Germinal center (tissue), 1 donor: ENCODE measurements at regions not wholly inside any gene's neighbourhood (a gene's known extent, or its start where the extent isn't known, plus 50 kb on each side); places are given as distances from the start of the nearest gene placed in this dataset.
"Not testable (repeated sequence)": the region's sequence is repeated elsewhere in the genome, so short reads cannot be mapped to it uniquely, and the experiment has no call there.

Experiments used
- DNase-seq: peaks from one replicate; pipeline ENCODE4 v3.0.0; 2012; ENCODE audit warnings: mixed read lengths, low spot score

DNA sequence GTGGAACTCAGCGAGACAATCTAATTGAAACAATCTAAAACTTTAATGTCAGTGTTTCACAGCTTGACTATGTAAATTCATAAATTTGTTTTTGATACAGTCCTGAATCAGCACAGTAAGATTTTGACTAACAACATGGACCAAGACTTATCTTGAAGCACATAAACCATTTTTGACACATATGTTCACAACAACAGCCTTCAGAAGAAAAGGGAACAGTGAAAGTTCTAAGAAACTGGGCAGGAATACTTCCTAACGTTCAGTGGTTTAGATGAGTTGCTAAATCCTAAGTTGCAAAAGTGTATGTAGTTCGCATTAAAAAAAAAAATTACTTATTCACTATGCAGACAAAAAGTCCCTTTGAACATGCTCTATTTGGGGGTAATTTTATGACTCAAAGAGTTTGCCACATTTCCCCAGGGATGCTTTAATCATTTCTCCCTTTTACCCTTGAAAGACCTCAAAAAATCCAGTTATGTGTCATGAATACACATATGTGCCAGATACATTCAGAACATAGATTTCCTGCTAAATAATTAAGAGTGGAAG is 120.2 kb downstream of the MRPL39 start:
- no peak for DNase-seq

DNA sequence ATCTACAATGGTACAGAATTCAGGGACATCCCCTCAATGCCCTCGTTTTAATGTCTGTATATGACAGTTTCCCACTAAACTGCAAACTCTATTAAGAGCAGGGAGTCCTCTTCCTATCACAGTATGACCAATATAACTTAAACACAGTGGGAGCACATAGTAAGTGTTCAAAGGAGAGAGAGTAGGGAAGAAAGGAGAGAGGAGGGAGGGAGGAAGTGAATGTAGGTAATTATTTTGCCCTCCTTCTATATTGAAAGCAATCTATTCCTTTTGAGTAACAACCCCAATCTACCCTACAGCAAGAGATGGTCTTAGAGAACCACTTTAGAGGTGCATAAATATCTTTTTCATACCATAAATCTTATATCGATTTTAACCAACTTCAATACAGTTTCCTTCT is 121.4 kb downstream of the MRPL39 start:
- DNase-seq: no peak

DNA sequence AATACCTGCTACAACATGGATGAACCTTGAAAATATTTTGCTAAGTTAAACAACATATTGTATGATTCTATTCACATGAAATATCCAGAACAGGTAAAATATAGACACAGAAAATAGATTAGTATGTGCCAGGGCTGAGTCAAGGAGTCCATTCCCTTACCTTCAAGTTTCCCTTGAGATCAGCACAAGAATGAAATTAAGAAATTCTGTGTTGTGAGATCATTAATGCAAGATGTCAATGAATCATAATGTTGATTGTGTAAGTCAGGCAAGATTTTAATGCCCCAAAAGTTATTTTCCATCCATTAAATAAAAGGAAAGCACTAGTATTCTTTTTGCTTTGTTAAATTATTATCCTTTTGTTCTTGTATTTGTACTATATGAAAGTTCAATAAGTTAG is 139.4 kb downstream of the MRPL39 start:
- DNase-seq: no peak

DNA sequence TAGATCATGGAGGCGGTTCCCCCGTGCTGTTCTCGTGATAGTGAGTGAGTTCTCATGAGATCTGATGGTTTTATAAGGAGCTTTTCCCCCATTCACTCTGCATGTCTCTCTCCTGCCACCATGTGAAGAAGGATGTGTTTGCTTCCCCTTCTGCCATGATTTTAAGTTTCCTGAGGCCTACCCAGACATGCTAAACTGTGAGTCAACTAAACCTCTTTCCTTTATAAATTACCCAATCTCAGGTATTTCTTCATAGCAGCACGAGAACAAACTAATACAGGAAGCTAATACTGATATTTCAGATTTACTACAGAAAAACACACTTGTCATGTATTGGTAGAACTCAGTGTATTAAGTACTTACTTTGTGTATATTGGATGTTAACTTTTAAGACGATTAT is 140.2 kb downstream of the MRPL39 start:
- not testable (repeated sequence) for DNase-seq

DNA sequence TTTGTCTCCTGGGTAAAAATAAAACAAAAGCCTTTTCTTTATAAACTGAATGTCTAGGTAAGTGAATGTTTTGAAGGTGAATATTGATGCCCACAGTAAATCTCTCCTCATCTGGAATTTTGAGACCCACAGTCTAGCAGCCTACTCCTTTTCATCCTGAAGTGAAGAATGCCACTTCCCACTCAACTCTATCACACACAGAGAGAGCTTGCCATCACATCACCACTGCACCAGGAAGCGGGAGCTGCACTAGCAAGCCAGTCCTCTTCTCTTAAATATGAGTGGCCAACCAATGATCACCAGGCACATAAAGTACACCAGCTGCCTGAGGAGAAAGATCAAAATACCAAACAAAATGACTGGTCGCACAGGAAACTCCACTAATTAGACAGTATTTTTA is 140.8 kb downstream of the MRPL39 start:
- DNase-seq: no peak

DNA sequence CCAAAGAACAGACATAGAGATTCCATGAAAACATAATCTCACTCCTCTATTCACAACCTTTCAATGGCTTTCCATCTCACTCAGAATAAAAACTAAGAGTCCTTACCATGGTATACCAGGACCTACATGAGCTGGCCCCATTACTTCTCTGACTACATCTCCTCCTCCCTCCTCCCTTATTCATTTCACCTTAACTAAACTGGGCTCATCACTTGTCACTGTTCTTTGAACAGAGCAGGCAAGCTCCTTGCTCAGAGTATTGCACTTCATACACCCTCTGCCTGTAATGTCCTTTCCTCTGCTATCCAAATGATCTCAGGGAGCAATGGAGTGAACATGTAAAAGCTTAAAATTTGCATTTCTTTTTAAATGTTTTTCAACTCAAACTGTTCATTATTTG is 142.0 kb downstream of the MRPL39 start:
- DNase-seq: no peak

DNA sequence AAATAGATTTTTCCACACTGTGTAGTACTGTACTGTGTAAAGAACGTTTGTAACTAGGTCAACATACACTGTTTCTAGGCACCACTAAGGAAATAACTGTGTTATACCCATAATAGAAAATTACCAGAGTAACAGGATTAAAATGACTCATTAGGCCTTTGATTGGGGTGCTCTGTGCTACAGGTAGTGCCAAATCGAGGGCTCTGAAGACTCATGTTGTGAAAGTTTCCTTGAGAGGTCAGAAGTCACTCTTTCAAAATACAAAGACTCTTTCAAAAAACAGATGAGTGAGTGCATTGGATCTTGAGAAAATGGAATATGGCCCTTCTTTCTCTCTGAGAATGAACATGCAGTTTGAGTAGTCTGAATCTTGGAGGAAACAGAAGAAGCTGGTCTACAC is 143.0 kb downstream of the MRPL39 start:
- no peak for DNase-seq

DNA sequence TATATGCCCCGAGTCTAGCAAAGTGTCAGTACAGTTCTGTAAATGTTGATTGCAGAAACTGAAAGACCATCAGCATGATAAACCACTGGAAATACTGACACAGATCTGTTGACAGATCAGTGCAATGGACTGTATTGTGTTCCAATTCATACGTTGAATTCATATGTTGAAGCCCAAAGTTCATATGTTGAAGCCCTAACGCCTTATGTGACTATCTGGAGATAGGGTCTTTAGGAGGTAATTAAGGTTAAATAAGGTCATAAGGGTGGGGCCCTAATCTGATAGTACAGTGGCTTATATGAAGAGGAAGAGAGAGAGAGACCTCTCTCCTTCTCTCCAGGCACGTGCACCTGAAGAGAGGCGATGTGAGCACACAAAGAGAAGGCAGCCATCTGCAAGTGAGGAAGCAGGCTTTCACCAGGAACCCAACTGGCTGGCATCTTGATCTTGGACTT is 144.7 kb downstream of the MRPL39 start:
- no peak for DNase-seq

DNA sequence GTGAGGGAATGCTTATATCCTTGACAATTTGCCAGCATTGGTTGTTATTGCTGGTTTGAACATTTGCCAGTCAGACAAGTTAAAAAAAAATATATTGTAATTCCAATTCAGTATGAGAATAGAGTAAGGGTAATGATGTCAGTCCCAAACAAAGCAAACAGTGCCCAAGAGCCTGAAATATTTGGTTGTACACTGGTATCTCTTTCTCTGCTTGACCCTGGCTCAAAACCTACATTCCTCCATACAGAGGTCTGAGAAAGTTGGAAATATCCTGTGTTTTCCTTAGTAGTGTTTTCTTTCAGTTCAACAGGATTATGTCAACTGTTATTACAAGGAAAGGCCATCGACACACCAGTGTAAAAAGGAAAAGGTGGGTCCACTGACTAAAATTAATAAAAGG is 145.6 kb downstream of the MRPL39 start:
- DNase-seq: no peak

DNA sequence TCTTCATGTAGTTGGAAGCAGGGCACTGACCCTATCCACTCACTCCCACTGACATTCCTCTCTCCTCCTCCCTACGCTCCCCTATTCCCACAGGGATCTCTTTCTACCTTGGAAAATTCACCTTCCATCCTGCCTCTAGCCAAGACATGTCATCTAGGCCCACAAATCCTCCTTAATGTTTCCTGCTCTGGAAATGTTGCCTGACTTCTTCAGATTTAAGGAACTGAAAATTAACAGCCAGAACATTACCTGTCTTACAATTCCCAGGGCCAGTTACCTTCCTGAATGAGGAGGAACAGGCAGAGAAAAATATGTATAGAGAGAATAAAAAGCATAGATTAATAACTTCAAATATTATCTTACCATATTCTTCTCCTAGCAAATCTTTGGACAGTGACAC is 147.3 kb downstream of the MRPL39 start:
- DNase-seq: no peak

DNA sequence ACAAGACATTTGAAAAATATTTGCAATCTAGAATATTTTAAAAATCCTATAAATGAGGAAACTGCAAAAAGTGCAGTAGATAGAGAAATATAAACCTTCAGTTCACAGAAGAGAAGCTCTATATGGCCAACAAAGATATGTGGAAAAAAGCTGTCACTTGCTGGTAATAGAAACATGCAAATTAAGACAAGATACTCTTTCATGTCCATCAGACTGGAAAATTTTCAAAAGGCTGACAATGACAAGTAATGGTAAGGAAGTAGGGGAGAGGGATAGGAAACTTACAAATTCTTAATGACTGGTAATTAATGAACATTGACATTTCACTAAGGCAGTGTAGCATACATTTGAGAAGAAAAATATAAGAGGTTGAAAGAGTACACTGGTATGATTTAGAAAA is 147.9 kb downstream of the MRPL39 start:
- DNase-seq: no peak

DNA sequence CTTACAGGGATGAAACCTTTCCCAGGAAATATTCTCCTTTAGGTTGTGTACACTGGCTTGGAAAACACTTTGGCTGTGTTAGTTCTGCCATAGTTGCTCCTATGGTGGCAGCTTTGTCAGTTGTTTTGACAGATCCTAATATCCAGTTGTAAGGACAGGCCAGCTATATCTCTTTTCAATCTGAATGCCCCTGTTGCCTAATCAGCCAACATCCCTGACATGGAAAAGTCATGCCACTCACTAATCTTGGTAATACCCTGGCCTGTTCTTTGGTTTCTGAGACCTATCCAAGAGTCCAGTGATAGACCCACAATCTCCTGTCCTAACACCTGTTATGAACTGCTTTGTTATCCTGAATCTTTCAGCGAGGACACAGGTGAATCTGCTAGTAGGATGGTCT is 148.8 kb downstream of the MRPL39 start:
- no peak for DNase-seq

DNA sequence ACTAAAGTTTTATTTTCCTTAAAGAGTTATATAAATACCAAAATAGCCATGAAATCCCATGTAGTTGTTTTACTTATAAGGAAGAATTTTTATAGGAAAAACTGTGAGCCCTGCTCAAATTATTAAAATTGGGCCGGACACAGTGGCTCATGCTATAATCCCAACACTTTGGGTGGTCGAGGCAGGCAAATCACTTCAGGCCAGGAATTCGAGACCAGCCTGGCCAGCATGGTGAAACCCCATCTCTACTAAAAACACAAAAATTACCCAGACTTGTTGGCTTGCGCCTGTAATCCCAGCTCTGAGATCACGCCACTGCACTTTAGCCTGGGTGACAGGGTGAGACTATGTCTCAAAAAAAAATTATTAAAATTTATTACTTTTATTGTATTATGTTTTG is 149.3 kb downstream of the MRPL39 start:
- DNase-seq: no peak

DNA sequence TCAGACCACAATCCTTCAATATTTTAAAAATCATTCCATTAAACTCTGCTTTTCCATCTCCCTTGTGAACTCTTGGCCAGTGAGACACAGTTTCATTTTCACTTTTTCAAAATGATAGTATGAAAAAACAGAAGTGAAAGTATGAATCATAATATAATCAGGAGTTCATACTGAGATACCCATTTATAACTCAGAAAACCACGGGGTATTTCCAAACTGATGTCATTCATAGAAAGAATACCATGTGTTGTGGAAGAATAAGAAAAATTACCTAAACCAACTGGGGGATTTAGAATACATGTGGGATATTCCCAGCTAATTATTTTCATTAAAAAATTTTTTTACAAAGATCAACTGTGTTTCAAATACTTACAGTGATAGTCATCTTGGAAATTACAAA is 149.9 kb downstream of the MRPL39 start:
- peak; percentile 71 for DNase-seq

DNA sequence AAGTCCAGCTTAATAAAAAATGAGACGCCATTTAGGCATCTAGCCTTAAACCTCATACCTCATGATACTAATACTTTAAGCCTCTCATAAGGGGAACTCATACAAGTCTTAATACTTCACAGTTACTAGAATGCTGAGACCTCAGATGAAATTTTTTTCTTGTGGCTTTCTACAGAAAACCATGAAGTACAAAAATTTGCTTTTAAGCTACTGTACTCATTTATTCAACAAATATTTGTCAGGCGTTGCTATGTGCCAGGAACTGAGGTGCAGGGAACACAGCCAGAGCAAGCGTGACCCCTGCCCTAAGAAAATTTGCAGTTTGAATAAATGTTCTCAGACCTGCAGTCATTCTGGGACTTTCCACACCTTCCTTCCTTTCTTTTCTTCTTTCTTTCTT is 150.6 kb downstream of the MRPL39 start:
- no peak for DNase-seq

DNA sequence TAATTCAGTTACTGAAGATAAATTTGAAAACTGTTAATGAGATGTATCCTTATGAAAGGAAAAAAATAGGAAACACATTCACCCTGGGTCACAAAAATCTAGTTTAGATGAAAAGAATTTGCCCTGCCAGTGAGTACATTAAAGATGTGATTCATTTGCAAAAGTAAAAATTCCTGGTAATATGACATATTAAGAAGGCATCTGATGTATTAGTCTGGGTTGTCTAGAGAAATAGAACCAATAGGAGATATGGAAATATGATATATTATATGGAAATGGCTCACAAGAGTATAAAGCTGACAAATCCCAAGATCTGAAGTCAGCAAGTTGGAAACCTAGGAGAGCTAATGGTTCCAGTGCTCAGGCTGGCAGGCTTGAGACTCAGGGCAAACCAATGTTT is 153.8 kb downstream of the MRPL39 start:
- DNase-seq: no peak

DNA sequence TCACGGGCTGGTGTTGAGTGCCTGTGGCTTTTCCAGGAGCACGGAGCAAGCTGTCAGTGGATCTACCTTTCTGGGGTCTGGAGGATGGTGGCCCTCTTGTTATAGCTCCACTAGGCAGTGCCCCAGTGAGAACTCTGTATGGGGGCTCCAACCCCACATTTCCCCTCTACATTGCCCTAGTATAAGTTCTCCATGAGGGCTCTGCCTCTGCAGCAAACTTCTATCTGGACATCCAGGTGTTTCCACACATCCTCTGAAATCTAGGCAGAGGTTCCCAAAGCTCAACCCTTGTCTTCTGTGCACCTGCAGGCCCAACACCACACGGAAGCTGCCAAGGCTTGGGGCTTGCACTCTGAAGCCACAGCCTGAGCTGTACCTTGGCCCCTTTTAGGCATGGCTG is 157.3 kb downstream of the MRPL39 start:
- no peak for DNase-seq

DNA sequence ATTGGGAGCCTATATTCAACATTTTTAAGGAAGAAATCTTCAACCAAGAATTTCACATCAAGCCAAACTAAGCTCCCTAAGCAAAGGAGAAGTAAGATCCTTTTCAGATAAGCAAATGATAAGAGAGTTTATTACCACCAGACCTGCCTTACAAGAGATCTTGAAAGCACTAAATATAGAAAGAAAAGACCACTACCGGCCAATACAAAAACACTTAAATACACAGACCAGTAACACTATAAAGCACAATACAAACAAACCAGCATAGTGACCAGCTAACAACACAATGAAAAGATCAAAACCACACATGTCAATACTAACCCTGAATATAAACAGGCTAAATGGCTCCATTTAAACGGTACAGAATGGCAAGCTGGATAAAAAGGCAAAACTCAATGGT is 165.4 kb downstream of the MRPL39 start:
- DNase-seq: no peak

DNA sequence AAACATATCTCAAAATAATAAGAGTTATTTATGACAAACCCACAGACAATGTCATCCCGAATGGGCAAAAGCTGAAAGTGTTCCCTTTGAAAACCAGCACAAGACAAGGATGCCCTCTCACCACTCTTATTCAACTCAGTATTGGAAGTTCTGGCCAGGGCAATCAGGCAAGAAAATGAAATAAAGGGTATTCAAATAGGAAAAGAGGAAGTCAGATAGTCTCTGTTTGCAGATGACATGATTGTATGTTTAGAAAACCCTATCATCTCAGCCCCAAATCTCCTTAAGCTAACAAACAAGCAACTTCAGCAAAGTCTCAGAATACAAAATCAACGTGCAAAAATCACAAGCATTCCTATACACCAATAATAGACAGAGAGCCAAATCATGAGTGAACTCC is 169.8 kb downstream of the MRPL39 start:
- not testable (repeated sequence) for DNase-seq

DNA sequence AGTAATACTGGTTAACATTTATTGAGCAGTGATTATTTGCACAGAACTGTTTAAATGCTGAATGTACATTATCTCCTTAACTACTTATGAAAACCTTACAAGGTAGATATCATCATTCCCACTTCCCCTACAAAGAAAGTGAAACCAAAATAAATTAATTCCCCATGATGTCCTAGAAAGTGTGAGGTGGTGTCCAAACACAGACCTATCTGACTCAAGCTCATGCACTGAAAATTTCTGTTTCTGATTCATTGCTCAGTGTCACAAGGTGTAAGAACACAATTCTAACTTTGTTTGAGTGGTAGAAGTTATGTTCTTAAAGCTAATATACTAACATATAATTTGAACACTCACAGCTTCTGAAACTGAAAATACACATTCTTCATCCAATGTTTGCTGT is 178.7 kb downstream of the MRPL39 start:
- DNase-seq: no peak

DNA sequence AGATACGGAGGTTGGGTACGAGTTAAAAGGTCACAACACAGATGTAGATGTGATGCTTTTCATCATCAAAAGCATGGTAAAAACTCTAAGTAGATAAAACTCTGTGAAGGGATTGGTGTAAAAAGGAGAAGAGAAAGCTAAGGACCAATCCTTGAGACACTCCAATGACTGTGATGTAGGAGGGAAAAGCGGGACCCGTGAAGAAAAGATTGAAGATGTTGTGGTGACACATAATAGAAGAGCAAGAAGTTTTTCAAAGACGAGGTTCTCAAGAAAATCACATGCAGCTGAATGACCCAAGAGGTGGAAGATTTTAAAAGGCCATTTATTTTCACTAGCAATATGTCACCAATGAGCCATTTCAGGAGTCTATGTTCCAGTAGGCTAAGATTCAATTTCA is 179.5 kb downstream of the MRPL39 start:
- no peak for DNase-seq

DNA sequence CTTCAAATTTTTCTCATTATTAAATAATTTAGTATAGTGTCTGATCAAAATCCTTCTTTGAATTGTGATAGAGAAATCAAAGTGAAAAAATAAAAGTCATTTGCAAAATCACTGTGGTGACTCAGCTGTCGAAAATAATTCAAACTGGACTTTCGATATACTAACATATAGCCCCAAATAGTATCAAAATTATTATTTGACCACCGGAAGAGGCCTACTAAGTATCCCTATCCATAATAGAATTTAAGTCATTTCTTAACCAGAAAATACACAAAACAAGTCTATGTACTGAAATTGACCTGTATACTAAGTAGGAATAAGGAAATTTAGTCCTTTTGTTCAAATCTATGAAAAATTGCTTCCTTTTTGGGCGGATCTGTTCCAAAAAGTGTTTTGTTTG is 180.7 kb downstream of the MRPL39 start:
- DNase-seq: no peak

DNA sequence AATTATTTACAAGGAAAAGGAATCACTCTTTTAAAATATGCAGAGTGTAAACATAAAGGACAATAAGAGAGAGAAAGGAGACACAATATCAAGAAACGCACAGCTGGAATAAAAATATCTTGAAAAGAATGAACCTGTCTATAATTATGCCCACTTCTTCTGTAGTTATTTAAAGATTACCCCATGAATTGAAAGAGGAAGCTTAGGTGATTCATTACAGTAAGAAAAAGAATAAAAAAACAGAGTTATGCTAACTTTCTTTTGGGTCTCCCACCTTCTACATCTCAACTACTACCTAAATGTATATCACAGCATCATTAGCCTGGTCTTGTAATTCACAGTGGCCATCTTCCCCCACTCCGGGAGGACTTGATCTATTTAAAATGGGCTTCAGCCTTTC is 182.1 kb downstream of the MRPL39 start:
- DNase-seq: no peak

DNA sequence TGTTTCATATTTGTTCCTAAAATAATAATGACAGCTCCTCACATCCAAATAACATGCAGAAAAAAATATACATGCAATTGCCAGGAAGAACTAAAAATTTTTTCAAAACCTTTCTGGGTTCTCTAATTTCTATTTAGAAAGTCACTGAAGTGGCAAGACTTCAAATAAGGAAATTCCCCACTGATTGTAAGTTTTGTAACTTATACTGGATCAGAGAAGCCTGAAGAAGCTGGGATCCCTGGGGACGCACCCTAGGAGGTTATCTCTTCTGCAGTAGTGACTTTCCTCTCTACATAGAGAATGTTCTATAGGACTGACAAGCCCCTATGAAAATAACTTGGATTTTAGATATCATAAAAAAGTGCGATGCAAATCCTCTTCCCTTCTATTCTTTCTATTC is 182.6 kb downstream of the MRPL39 start:
- no peak for DNase-seq

DNA sequence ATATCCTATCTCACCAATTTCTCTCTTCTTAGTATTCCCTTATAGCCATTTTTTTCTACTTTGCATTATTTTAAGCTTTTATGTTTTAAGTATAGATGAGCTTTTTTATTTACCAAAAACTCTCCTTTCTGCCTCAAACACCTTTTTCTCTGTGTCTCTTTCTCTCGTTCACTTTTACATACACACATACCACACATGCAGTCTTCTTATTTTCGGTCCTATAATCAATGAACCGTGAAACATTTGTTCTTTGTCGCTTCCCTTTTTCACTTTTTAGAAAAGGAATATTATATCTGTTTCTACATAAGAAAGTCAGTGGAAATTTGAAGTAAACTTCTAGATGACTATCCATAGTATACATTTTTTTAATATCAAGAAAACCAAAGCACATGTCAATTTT is 183.2 kb downstream of the MRPL39 start:
- DNase-seq: no peak
